ENCODE measurements at regions not wholly inside any gene's neighbourhood (a gene's known extent, or its start where the extent isn't known, plus 50 kb on each side); places are given as distances from the start of the nearest gene placed in this dataset.

- Histone ChIP-seq H3K4me1 (ENCODE audit: low read length) (no peaks in the 10 kb centered on the region), H2AFZ (ENCODE audit: low read depth, low read length) (no peak overlapping the region), H3K79me2 (ENCODE audit: low read length) (no peaks in the 10 kb centered on the region), H3K36me3 (replicated peaks; ENCODE audit: low read depth, low read length) (no peaks in the 10 kb centered on the region), H3K9ac (ENCODE audit: low read length) (no peak overlapping the region), H3K27ac (ENCODE audit: low read length) (no peak overlapping the region), H3K27me3 (ENCODE audit: low read depth, low read length) (no peaks in the 10 kb centered on the region), H3K4me2 (ENCODE audit: low read length) (no peak overlapping the region), H3K4me3 (ENCODE audit: low read length) (no peak overlapping the region), H3K9me3 (ENCODE audit: insufficient read depth, low read length) (no peaks in the 10 kb centered on the region), H4K20me1 (ENCODE audit: insufficient read depth, low read length) (no peaks in the 10 kb centered on the region)
- TF ChIP-seq, protein P1, sequence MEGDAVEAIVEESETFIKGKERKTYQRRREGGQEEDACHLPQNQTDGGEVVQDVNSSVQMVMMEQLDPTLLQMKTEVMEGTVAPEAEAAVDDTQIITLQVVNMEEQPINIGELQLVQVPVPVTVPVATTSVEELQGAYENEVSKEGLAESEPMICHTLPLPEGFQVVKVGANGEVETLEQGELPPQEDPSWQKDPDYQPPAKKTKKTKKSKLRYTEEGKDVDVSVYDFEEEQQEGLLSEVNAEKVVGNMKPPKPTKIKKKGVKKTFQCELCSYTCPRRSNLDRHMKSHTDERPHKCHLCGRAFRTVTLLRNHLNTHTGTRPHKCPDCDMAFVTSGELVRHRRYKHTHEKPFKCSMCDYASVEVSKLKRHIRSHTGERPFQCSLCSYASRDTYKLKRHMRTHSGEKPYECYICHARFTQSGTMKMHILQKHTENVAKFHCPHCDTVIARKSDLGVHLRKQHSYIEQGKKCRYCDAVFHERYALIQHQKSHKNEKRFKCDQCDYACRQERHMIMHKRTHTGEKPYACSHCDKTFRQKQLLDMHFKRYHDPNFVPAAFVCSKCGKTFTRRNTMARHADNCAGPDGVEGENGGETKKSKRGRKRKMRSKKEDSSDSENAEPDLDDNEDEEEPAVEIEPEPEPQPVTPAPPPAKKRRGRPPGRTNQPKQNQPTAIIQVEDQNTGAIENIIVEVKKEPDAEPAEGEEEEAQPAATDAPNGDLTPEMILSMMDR (IDR thresholded peaks at IDR 0.05; ENCODE audit: low read depth, low read length) = no peak
- no peak for TF ChIP-seq EZH2phosphoT487 (IDR thresholded peaks at IDR 0.05; ENCODE audit: low read depth)
These were observed 913.9 kb upstream of the NR2F2 start for GRCh38 chr15:95416576-95416975.

GRCh38 chr15:95417761-95418160, 912.7 kb upstream of the NR2F2 start:
- Histone ChIP-seq H2AFZ (ENCODE audit: low read depth, low read length) (no peak overlapping the region), H3K36me3 (replicated peaks; ENCODE audit: low read depth, low read length) (no peaks in the 10 kb centered on the region), H3K4me3 (ENCODE audit: low read length) (no peak overlapping the region), H3K9me3 (ENCODE audit: insufficient read depth, low read length) (no peaks in the 10 kb centered on the region), H3K27ac (ENCODE audit: low read length) (no peak overlapping the region), H3K4me1 (ENCODE audit: low read length) (no peaks in the 10 kb centered on the region), H4K20me1 (ENCODE audit: insufficient read depth, low read length) (no peaks in the 10 kb centered on the region), H3K9ac (ENCODE audit: low read length) (no peak overlapping the region), H3K79me2 (ENCODE audit: low read length) (no peaks in the 10 kb centered on the region), H3K4me2 (ENCODE audit: low read length) (no peak overlapping the region), H3K27me3 (ENCODE audit: low read depth, low read length) (no peaks in the 10 kb centered on the region)
- TF ChIP-seq EZH2phosphoT487 (IDR thresholded peaks at IDR 0.05; ENCODE audit: low read depth) = no peak
- TF ChIP-seq, protein P1 (IDR thresholded peaks at IDR 0.05; ENCODE audit: low read depth, low read length) = no peak

- Histone ChIP-seq H3K9ac (ENCODE audit: low read length) (no peak overlapping the region), H3K4me3 (ENCODE audit: low read length) (no peak overlapping the region), H3K4me1 (ENCODE audit: low read length) (no peaks in the 10 kb centered on the region), H3K4me2 (ENCODE audit: low read length) (no peak overlapping the region), H3K27me3 (ENCODE audit: low read depth, low read length) (no peaks in the 10 kb centered on the region), H3K9me3 (ENCODE audit: insufficient read depth, low read length) (0 out of 2 replicates have a peak, but pooled peaks cover 2% of the 10 kb centered on the region), H3K27ac (ENCODE audit: low read length) (no peak overlapping the region), H3K79me2 (ENCODE audit: low read length) (no peaks in the 10 kb centered on the region), H3K36me3 (replicated peaks; ENCODE audit: low read depth, low read length) (no peaks in the 10 kb centered on the region), H4K20me1 (ENCODE audit: insufficient read depth, low read length) (no peaks in the 10 kb centered on the region), H2AFZ (ENCODE audit: low read depth, low read length) (no peak overlapping the region)
- no peak for TF ChIP-seq EZH2phosphoT487 (IDR thresholded peaks at IDR 0.05; ENCODE audit: low read depth)
- TF ChIP-seq, protein P1 (IDR thresholded peaks at IDR 0.05; ENCODE audit: low read depth, low read length) = no peak
These were observed 908.2 kb upstream of the NR2F2 start for GRCh38 chr15:95422255-95422654.

- no peak overlapping the region for H3K27ac ChIP-seq (ENCODE audit: low read length)
- no peaks in the 10 kb centered on the region for H3K27me3 ChIP-seq (ENCODE audit: low read depth, low read length)
- no peaks in the 10 kb centered on the region for H3K36me3 ChIP-seq (replicated peaks; ENCODE audit: low read depth, low read length)
- no peak for TF ChIP-seq EZH2phosphoT487 (IDR thresholded peaks at IDR 0.05; ENCODE audit: low read depth)
- TF ChIP-seq, protein P1 (IDR thresholded peaks at IDR 0.05; ENCODE audit: low read depth, low read length) = no peak
- 0 out of 2 replicates have a peak, but pooled peaks cover 2% of the 10 kb centered on the region for H3K9me3 ChIP-seq (ENCODE audit: insufficient read depth, low read length)
- no peak overlapping the region for H3K4me3 ChIP-seq (ENCODE audit: low read length)
- H3K4me1 ChIP-seq (ENCODE audit: low read length) = no peaks in the 10 kb centered on the region
- H3K9ac ChIP-seq (ENCODE audit: low read length) = no peak overlapping the region
- no peaks in the 10 kb centered on the region for H3K79me2 ChIP-seq (ENCODE audit: low read length)
- no peak overlapping the region for H3K4me2 ChIP-seq (ENCODE audit: low read length)
- H4K20me1 ChIP-seq (ENCODE audit: insufficient read depth, low read length) = no peaks in the 10 kb centered on the region
- no peak overlapping the region for H2AFZ ChIP-seq (ENCODE audit: low read depth, low read length)
These were observed 904.6 kb upstream of the NR2F2 start for GRCh38 chr15:95425859-95426258.

Data from OCI-LY3 (cell line).